Endothelial cell (in vitro differentiated cells): ENCODE measurements at regions not wholly inside any gene's neighbourhood (a gene's known extent, or its start where the extent isn't known, plus 50 kb on each side); places are given as distances from the start of the nearest gene placed in this dataset.
A peak's percentile ranks its signal among the peaks of the same experiment; 100 is the strongest.

Experiments used
- DNase-seq: peaks from one replicate; pipeline ENCODE4 v3.0.0; 2021; ENCODE audit warnings: low spot score
- H3K27ac Mint-ChIP-seq: one replicate; pipeline ENCODE4 v1.8.0; 2021; ENCODE audit warnings: mixed read lengths, inconsistent platforms; ENCODE audit not compliant: unreplicated experiment
- H3K27me3 Mint-ChIP-seq: one replicate; pipeline ENCODE4 v1.8.0; 2021; ENCODE audit warnings: mild to moderate bottlenecking, moderate library complexity, mixed read lengths, inconsistent platforms; ENCODE audit not compliant: unreplicated experiment
- H3K36me3 Mint-ChIP-seq: one replicate; pipeline ENCODE4 v1.8.0; 2021; ENCODE audit warnings: mild to moderate bottlenecking, low read depth, mixed read lengths, inconsistent platforms; ENCODE audit not compliant: unreplicated experiment
- H3K4me1 Mint-ChIP-seq: one replicate; pipeline ENCODE4 v1.8.0; 2021; ENCODE audit warnings: mild to moderate bottlenecking, mixed read lengths, inconsistent platforms; ENCODE audit not compliant: unreplicated experiment
- H3K4me3 Mint-ChIP-seq: one replicate; pipeline ENCODE4 v1.8.0; 2021; ENCODE audit warnings: mild to moderate bottlenecking, mixed read lengths, inconsistent platforms; ENCODE audit not compliant: unreplicated experiment
- H3K9me3 Mint-ChIP-seq: one replicate; pipeline ENCODE4 v1.8.0; 2021; ENCODE audit warnings: mixed read lengths, inconsistent platforms; ENCODE audit not compliant: unreplicated experiment
- CTCF ChIP-seq: fragments of 200-600 bp; sonication (generic); IDR thresholded peaks from one replicate; pipeline ENCODE4 v1.5.0; 2021; ENCODE audit warnings: antibody characterized with exemption; ENCODE audit not compliant: unreplicated experiment

GRCh38 chr19:31058676-31059340, 290.4 kb downstream of the TSHZ3 start:
- no peaks in the 10 kb centered on the region for H3K36me3 Mint-ChIP-seq
- no peaks in the 10 kb centered on the region for H3K9me3 Mint-ChIP-seq
- no peak overlapping the region for H3K27ac Mint-ChIP-seq
- peaks cover 3% of the 10 kb centered on the region for H3K27me3 Mint-ChIP-seq
- no peaks in the 10 kb centered on the region for H3K4me1 Mint-ChIP-seq
- TF ChIP-seq CTCF, result no peak
- no peak overlapping the region for H3K4me3 Mint-ChIP-seq
- no peak for DNase-seq

GRCh38 chr19:31057476-31057875, 291.8 kb downstream of the TSHZ3 start:
- no peak overlapping the region for H3K27ac Mint-ChIP-seq
- no peak overlapping the region for H3K4me3 Mint-ChIP-seq
- H3K36me3 Mint-ChIP-seq, result no peaks in the 10 kb centered on the region
- no peaks in the 10 kb centered on the region for H3K4me1 Mint-ChIP-seq
- TF ChIP-seq CTCF, result no peak
- H3K9me3 Mint-ChIP-seq, result no peaks in the 10 kb centered on the region
- DNase-seq, result no peak
- peaks cover 3% of the 10 kb centered on the region for H3K27me3 Mint-ChIP-seq

- H3K36me3 Mint-ChIP-seq, result no peaks in the 10 kb centered on the region
- no peak for DNase-seq
- no peaks in the 10 kb centered on the region for H3K9me3 Mint-ChIP-seq
- no peak overlapping the region for H3K4me3 Mint-ChIP-seq
- H3K4me1 Mint-ChIP-seq, result no peaks in the 10 kb centered on the region
- H3K27ac Mint-ChIP-seq, result no peak overlapping the region
- TF ChIP-seq CTCF, result no peak
- peaks cover 3% of the 10 kb centered on the region for H3K27me3 Mint-ChIP-seq
These were observed 293.8 kb downstream of the TSHZ3 start for GRCh38 chr19:31055454-31055853.

- no peaks in the 10 kb centered on the region for H3K36me3 Mint-ChIP-seq
- H3K4me3 Mint-ChIP-seq, result no peak overlapping the region
These were observed 294.8 kb downstream of the TSHZ3 start for GRCh38 chr19:31054430-31054829.

More at GRCh38 chr19:31054430-31054829, 294.8 kb downstream of the TSHZ3 start:
- TF ChIP-seq CTCF, result peak; percentile 34
- Mint-ChIP-seq H3K9me3 (no peaks in the 10 kb centered on the region), H3K27me3 (peaks cover 3% of the 10 kb centered on the region), H3K4me1 (no peaks in the 10 kb centered on the region), H3K27ac (no peak overlapping the region)
- peak; percentile 52 for DNase-seq
